ENCODE measurements at regions not wholly inside any gene's neighbourhood (a gene's known extent, or its start where the extent isn't known, plus 50 kb on each side); places are given as distances from the start of the nearest gene placed in this dataset.
"Not testable (repeated sequence)": the region's sequence is repeated elsewhere in the genome, so short reads cannot be mapped to it uniquely, and the experiment has no call there.

DNA sequence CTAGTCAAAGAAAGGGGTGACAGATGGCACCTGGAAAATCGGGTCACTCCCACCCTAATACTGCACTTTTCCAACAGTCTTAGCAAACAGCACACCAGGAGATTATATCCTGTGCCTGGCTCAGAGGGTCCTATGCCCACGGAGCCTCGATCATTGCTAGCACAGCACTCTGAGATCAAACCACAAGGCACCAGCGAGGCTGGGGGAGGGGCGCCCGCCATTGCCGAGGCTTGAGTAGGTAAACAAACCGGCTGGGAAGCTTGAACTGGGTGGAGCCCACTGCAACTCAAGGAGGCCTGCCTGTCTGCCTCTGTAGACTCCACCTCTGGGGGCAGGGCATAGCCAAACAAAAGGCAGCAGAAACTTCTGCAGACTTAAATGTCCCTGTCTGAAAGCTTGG, 88.9 kb upstream of the GPR101 start:
- TF ChIP-seq, protein P1, sequence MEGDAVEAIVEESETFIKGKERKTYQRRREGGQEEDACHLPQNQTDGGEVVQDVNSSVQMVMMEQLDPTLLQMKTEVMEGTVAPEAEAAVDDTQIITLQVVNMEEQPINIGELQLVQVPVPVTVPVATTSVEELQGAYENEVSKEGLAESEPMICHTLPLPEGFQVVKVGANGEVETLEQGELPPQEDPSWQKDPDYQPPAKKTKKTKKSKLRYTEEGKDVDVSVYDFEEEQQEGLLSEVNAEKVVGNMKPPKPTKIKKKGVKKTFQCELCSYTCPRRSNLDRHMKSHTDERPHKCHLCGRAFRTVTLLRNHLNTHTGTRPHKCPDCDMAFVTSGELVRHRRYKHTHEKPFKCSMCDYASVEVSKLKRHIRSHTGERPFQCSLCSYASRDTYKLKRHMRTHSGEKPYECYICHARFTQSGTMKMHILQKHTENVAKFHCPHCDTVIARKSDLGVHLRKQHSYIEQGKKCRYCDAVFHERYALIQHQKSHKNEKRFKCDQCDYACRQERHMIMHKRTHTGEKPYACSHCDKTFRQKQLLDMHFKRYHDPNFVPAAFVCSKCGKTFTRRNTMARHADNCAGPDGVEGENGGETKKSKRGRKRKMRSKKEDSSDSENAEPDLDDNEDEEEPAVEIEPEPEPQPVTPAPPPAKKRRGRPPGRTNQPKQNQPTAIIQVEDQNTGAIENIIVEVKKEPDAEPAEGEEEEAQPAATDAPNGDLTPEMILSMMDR (IDR thresholded peaks at IDR 0.05), result not testable (repeated sequence)
- not testable (repeated sequence) for TF ChIP-seq EZH2, EZH2phosphoT487 (IDR thresholded peaks at IDR 0.05)
